HG02973 (cell line): ENCODE measurements at regions not wholly inside any gene's neighbourhood (a gene's known extent, or its start where the extent isn't known, plus 50 kb on each side); places are given as distances from the start of the nearest gene placed in this dataset.

Experiments
- ATAC-seq: cut with Tn5 transposase; IDR thresholded peaks from one replicate; pipeline ENCODE4 v1.9.1; 2021; ENCODE audit warnings: moderate library complexity; ENCODE audit not compliant: unreplicated experiment

DNA sequence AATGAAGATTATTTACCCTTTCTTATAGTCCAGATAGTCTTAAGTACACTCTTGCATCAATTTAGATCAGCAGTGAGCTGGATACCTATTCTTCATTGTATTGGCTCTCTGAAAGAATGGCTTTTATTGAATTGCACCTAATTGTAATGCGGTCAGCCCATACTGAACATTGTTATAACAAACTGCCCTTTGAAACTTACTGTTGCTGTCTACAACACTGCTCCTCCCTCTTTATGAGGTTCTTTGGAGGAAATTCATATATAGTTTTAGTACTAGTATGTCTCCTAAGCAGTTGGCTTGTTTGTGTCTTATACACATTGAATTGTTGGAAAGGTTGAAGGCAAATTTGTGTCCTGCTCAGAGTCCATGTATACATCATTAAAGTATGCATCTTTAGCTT lies 66.5 kb upstream of the UGP2 start:
- ATAC-seq, result no peak

DNA sequence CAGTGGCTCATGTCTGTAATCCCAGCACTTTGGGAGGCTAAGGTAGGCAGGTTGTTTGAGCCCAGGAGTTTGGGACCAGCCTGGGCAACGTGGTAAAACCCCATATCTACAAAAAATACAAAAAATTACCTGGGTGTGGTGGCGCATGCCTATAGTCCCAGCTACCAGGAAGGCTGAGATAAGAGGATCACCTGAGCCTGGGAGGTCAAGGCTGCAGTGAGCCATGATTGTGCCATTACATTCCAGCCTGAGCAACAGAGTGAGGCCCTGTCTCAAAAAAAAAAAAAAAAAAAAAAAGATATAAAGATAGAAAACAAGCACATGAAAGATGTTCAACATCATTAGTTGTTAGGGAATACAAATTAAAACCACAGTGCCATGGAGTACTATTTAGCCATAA lies 65.3 kb upstream of the UGP2 start:
- ATAC-seq, result no peak

DNA sequence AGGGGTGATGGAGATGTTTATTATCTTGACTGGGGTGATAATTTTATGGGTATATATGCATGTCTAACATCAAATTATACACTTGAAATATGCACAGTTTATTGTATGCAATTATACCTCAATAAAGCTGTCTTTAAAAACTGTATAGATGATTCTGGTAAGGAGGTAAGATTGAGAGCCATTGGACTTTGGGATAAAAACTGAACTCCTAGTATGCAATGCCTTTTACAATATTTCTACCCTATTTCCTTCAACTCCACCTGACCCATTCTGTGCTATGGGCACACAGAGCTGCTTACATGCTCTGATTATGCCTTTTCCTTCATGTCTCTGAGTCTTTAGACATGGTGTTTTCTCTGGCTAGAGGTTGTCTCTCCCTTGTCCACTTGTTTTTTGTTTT lies 63.9 kb upstream of the UGP2 start:
- no peak for ATAC-seq

- no peak for ATAC-seq
Measured at GRCh38 chr2:63778391-63778790, 63.3 kb upstream of the UGP2 start.

DNA sequence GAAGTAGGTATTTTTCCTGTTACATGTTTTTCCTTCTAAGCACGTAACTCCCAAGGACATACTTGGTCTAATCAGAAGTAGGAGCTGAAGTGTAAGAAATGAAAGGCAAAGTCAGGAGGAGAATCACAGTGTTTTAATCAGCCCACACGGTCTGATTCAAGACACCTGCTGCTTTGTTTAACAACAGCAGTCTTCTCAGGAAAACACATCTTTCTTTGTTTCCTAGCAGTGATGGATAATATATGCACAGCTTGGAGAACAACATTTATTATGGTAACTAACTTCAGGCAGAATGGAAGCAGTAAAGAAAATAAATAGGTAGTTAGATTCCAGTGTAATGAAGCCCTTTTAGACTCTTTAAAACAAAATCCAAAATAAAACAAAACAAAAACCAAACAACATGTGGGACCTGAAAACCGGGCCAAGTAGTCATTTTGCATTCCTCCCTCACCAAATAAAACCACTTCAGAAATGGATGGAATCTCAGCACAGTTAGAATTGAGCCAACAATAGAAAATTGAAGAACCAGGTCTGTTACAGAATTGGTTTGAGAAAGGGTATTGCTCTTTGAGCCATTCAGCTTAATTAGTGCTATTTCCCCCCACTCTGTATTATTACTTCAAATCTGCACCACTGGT lies 61.1 kb upstream of the UGP2 start:
- no peak for ATAC-seq

DNA sequence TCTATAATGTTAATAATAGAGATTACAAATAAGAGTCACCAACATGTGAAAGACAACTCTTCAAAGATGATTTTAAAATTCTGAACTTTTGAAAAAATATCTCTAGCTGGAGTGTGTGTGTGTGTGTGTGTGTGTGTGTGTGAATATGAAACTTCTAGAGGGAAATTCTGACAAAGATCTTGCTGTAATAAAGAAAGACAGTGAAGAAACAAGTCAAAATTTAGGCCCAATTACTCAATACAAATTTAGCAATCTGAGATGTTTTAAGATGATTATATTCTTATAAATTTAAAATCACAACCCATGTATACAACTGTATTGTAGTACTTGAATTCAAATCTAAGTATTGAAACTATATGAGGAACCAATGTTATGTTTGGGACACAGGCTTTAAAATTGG lies 57.2 kb upstream of the UGP2 start:
- ATAC-seq, result no peak

DNA sequence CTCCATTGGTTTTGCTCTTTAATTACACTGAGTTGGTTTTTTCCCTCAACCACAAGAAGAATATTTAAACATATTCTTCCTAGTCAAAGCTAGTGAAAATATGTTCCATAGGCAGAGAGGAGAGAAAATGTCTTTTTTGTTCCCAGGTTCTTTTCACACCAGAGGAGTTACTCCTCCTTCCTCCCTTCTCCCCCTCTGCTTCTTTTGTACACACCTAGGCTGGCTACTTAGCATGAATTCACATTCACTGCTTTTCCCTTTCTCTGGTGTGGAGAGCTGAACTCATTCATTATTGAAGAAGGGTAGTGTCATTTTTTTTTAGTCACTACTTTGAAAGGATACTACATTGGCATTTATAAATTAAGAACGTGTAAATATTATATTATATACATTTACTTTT lies 56.6 kb upstream of the UGP2 start:
- ATAC-seq, result no peak

GRCh38 chr2:63786471-63786870 lies 55.2 kb upstream of the UGP2 start:
- no peak for ATAC-seq

GRCh38 chr2:63788071-63788470 lies 53.6 kb upstream of the UGP2 start:
- no peak for ATAC-seq

DNA sequence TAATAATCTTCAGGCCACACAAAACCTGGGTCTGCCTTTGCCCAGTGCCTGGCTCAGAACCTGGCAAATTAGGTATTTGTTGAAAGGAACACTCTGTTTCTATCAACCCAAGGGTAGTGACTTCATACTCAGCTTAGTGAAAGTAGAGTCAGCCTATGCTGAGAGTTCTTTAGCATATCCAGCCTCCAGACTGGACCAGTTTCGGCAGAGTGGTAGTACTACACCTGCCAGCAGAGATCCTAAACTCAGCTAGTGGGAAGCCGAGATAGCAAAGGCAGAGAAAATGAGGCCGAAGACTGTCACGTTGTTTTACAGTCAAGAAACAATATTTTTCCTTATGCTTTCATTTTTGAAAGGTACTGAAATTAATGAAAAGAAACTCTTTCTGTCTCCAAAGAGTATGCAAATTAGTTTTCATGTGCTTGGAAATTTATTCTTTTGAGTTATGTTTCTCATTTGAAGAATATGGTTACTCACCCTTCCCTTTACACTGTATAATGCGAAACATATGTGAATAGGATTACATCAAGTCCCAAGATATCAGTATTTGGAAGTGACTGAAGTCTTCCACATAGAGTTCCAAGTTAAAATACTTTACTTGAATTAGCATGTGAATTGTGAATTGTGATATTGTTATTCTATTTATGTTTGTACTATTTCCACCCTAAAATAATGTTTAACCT lies 52.2 kb upstream of the UGP2 start:
- ATAC-seq, result no peak

DNA sequence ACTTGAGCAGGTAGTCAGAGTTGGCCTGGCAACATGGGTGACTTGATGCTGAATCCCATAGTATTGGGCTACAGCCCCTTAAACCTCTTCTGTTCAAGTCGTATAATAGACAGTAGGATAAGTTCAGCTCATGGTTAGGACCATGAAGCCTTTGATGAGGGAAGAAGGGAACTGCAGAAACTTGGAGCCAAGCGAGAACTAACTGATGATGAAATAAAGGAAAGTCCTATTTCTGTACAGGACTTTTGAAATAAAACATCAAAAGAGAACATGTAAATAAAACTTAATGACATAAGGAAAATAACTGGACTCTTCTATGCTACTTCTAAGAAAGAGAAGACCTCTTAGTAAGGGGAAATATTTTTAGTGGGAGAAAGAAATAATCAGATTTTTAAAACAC lies 51.2 kb upstream of the UGP2 start:
- ATAC-seq, result no peak

GRCh38 chr2:63790906-63791305 lies 50.8 kb upstream of the UGP2 start:
- ATAC-seq, result no peak

GRCh38 chr2:63791387-63791786 lies 50.3 kb upstream of the UGP2 start:
- ATAC-seq, result no peak
